Liver (tissue), 8 donors: ENCODE measurements at regions not wholly inside any gene's neighbourhood (a gene's known extent, or its start where the extent isn't known, plus 50 kb on each side); places are given as distances from the start of the nearest gene placed in this dataset.

Experiments used
- DNase-seq: peaks from one replicate; pipeline ENCODE4 v3.0.0-alpha.2; 2017; ENCODE audit warnings: low spot score
- H3K27ac ChIP-seq, 2 donors: one replicate each; pipeline ENCODE4 v1.7.0; 2013; ENCODE audit warnings: inconsistent platforms in 2 of 2, low read length in 2 of 2, control low read depth in 1 of 2, low read depth in 1 of 2, mild to moderate bottlenecking in 1 of 2
- H3K27me3 ChIP-seq, 4 donors: one replicate each; pipeline versions ENCODE4 v1.6.1 to v1.7.0; 2013; ENCODE audit warnings: low read length in 3 of 4, inconsistent platforms in 1 of 4, mild to moderate bottlenecking in 1 of 4, moderate library complexity in 1 of 4; ENCODE audit not compliant: control insufficient read depth in 4 of 4, insufficient read depth in 4 of 4
- H3K36me3 ChIP-seq, 4 donors: one replicate each; pipeline versions ENCODE4 v1.6.1 to v1.7.0; 2013; ENCODE audit warnings: low read length in 3 of 4, mild to moderate bottlenecking in 3 of 4, low read depth in 1 of 4, moderate library complexity in 1 of 4; ENCODE audit not compliant: control insufficient read depth in 4 of 4, insufficient read depth in 3 of 4
- H3K4me1 ChIP-seq, 4 donors: one replicate each; pipeline versions ENCODE4 v1.6.1 to v1.7.0; 2013; ENCODE audit warnings: low read length in 3 of 4, mild to moderate bottlenecking in 3 of 4, moderate library complexity in 1 of 4; ENCODE audit not compliant: control insufficient read depth in 4 of 4, insufficient read depth in 4 of 4
- H3K4me3 ChIP-seq, 3 donors: one replicate each; pipeline versions ENCODE4 v1.6.1 to v1.7.0; 2013; ENCODE audit warnings: low read length in 3 of 3, control low read depth in 1 of 3, low read depth in 1 of 3, mild to moderate bottlenecking in 1 of 3
- H3K9ac ChIP-seq, 2 donors: one replicate each; pipeline ENCODE4 v1.7.0; 2013; ENCODE audit warnings: low read length in 2 of 2, mild to moderate bottlenecking in 2 of 2, moderate library complexity in 2 of 2, control low read depth in 1 of 2, low read depth in 1 of 2
- H3K9me3 ChIP-seq, 4 donors: one replicate each; pipeline versions ENCODE4 v1.6.1 to v1.7.0; 2013; ENCODE audit warnings: low read length in 3 of 4; ENCODE audit not compliant: control insufficient read depth in 4 of 4
- ATF3 ChIP-seq: IDR thresholded peaks from 2 replicates; pipeline ENCODE4 v1.6.1; 2016; ENCODE audit warnings: antibody characterized with exemption
- CTCF ChIP-seq: fragments of 150-350 bp; IDR thresholded peaks from 2 replicates; pipeline ENCODE4 v1.5.1; 2017; ENCODE audit warnings: improper control_type of control experiment, low read depth, low read length; ENCODE audit not compliant: missing input control
- EGR1 ChIP-seq, 2 donors: IDR thresholded peaks; 2 replicates each; pipeline ENCODE4 v1.6.1; 2016 to 2018; ENCODE audit warnings: antibody characterized with exemption in 2 of 2, low read depth in 2 of 2
- FOXA1 ChIP-seq: IDR thresholded peaks from 2 replicates; pipeline ENCODE4 v1.6.1; 2016; ENCODE audit warnings: antibody characterized with exemption
- FOXA2 ChIP-seq: IDR thresholded peaks from 2 replicates; pipeline ENCODE4 v1.6.1; 2016; ENCODE audit warnings: antibody characterized with exemption
- GABPA ChIP-seq, 2 donors: IDR thresholded peaks in 1 of 2; conservative IDR thresholded peaks in 1 of 2; 2 replicates each; pipeline ENCODE4 v1.6.1; 2016; ENCODE audit warnings: antibody characterized with exemption in 2 of 2, mild to moderate bottlenecking in 1 of 2, moderate library complexity in 1 of 2
- HNF4A ChIP-seq, 2 donors: conservative IDR thresholded peaks; 2 replicates each; pipeline ENCODE4 v1.6.1; 2016; ENCODE audit warnings: antibody characterized with exemption in 2 of 2, mild to moderate bottlenecking in 2 of 2
- HNF4G ChIP-seq: IDR thresholded peaks from 2 replicates; pipeline ENCODE4 v1.6.1; 2016; ENCODE audit warnings: antibody characterized with exemption
- JUND ChIP-seq, 2 donors: IDR thresholded peaks; 2 replicates each; pipeline ENCODE4 v1.6.1; 2016; ENCODE audit warnings: antibody characterized with exemption in 2 of 2
- MAX ChIP-seq: IDR thresholded peaks from 2 replicates; pipeline ENCODE4 v1.6.1; 2016; ENCODE audit warnings: antibody characterized with exemption
- NR2F2 ChIP-seq: IDR thresholded peaks from 2 replicates; pipeline ENCODE4 v1.6.1; 2016; ENCODE audit warnings: antibody characterized with exemption
- RAD21 ChIP-seq, 2 donors: IDR thresholded peaks; 2 replicates each; pipeline ENCODE4 v1.6.1; 2016; ENCODE audit warnings: antibody characterized with exemption in 2 of 2, mild to moderate bottlenecking in 2 of 2
- REST ChIP-seq: IDR thresholded peaks from 2 replicates; pipeline ENCODE4 v1.6.1; 2016; ENCODE audit warnings: antibody characterized with exemption, mild to moderate bottlenecking
- RXRA ChIP-seq, 2 donors: IDR thresholded peaks; 2 replicates each; pipeline ENCODE4 v1.6.1; 2017 to 2018; ENCODE audit warnings: antibody characterized with exemption in 2 of 2, mild to moderate bottlenecking in 1 of 2
- SP1 ChIP-seq: IDR thresholded peaks from 2 replicates; pipeline ENCODE4 v1.6.1; 2018; ENCODE audit warnings: antibody characterized with exemption, mild to moderate bottlenecking
- TAF1 ChIP-seq: conservative IDR thresholded peaks from 2 replicates; pipeline ENCODE4 v1.6.1; 2016; ENCODE audit warnings: antibody characterized with exemption, mild to moderate bottlenecking
- YY1 ChIP-seq: IDR thresholded peaks from 2 replicates; pipeline ENCODE4 v1.6.1; 2016; ENCODE audit warnings: antibody characterized with exemption, mild to moderate bottlenecking
- ZBTB33 ChIP-seq: IDR thresholded peaks from 2 replicates; pipeline ENCODE4 v1.6.1; 2016; ENCODE audit warnings: antibody characterized with exemption
- WGBS: extraction: QIAGEN DNeasy Blood & Tissue Kit; methylation state at CpG from one replicate; pipeline ENCODE4 v1.1.7; 2013; 5-methylcytosine and 5-hydroxymethylcytosine counted together
- donor health status: healthy.
- donor health status: healthy.
- donor health status: healthy.
- donor health status: healthy.
- donor health status: healthy.

GRCh38 chr1:185526344-185527307, 207.6 kb upstream of the HMCN1 start:
- Histone ChIP-seq H3K4me1 (no peaks in the 10 kb centered on the region), H3K27ac (no peak overlapping the region)

More at GRCh38 chr1:185526344-185527307, 207.6 kb upstream of the HMCN1 start:
- Histone ChIP-seq H3K4me3 (no peak overlapping the region), H3K9me3 (no peaks in the 10 kb centered on the region), H3K36me3 (no peaks in the 10 kb centered on the region), H3K9ac (no peak overlapping the region), H3K27me3 (no peaks in the 10 kb centered on the region)
- DNase-seq, result no peak
- WGBS, result 90% methylated on average over 1 of the region's 1 CpG
- TF ChIP-seq GABPA (IDR thresholded peaks at IDR 0.05 in 1 of 2, conservative IDR thresholded peaks at IDR 0.05 in 1 of 2), result no peak
- TF ChIP-seq REST, result no peak
- no peak for TF ChIP-seq TAF1
- no peak for TF ChIP-seq HNF4G
- TF ChIP-seq FOXA1, result no peak
- no peak for TF ChIP-seq HNF4A (conservative IDR thresholded peaks at IDR 0.05)
- no peak for TF ChIP-seq MAX
- no peak for TF ChIP-seq ZBTB33
- TF ChIP-seq RAD21 (IDR thresholded peaks at IDR 0.05), result no peak
- TF ChIP-seq CTCF, result no peak
- no peak for TF ChIP-seq YY1
- TF ChIP-seq ATF3, result no peak
- no peak for TF ChIP-seq SP1
- no peak for TF ChIP-seq NR2F2
- TF ChIP-seq EGR1 (IDR thresholded peaks at IDR 0.05; ENCODE audit: low read depth in 2 of 2), result no peak
- TF ChIP-seq RXRA (IDR thresholded peaks at IDR 0.05), result no peak
- TF ChIP-seq FOXA2, result no peak
- no peak for TF ChIP-seq JUND (IDR thresholded peaks at IDR 0.05)
